HUDEP-2 (cell line): ENCODE measurements at regions not wholly inside any gene's neighbourhood (a gene's known extent, or its start where the extent isn't known, plus 50 kb on each side); places are given as distances from the start of the nearest gene placed in this dataset.

Experiments used
- DNase-seq, 76 experiments: peaks; one replicate each; lab custom pipeline; 2025; ENCODE audit not compliant: unreplicated experiment in 76 of 76; lab: John Stamatoyannopoulos, UW

- DNase-seq: no peak
Observed at GRCh38 chr15:100703032-100703578, 100.7 kb downstream of the ASB7 start.

- no peak for DNase-seq
Observed at GRCh38 chr15:100703671-100704070, 101.3 kb downstream of the ASB7 start.

GRCh38 chr15:100704281-100705055 lies 102.1 kb downstream of the ASB7 start:
- no peak for DNase-seq

- no peak for DNase-seq
Observed at GRCh38 chr15:100705065-100705464, 102.7 kb downstream of the ASB7 start.

- no peak for DNase-seq
Observed at GRCh38 chr15:100705841-100706240, 103.5 kb downstream of the ASB7 start.

GRCh38 chr15:100707229-100707628 lies 104.8 kb downstream of the ASB7 start:
- no peak for DNase-seq

- DNase-seq: no peak
Observed at GRCh38 chr15:100708916-100709315, 106.5 kb downstream of the ASB7 start.

- no peak for DNase-seq
Observed at GRCh38 chr15:100710222-100710621, 107.8 kb downstream of the ASB7 start.

GRCh38 chr15:100710744-100711515 lies 108.5 kb downstream of the ASB7 start:
- no peak for DNase-seq

GRCh38 chr15:100711516-100712021 lies 109.2 kb downstream of the ASB7 start:
- no peak for DNase-seq

GRCh38 chr15:100712226-100712625 lies 109.8 kb downstream of the ASB7 start:
- DNase-seq: no peak

- DNase-seq: no peak
Observed at GRCh38 chr15:100713163-100713867, 110.9 kb downstream of the ASB7 start.

- no peak for DNase-seq
Observed at GRCh38 chr15:100714034-100714748, 111.8 kb downstream of the ASB7 start.

GRCh38 chr15:100714749-100715342 lies 112.5 kb downstream of the ASB7 start:
- no peak for DNase-seq

- no peak for DNase-seq
Observed at GRCh38 chr15:100715571-100716455, 113.4 kb downstream of the ASB7 start.

- DNase-seq: no peak
Observed at GRCh38 chr15:100716456-100717085, 114.2 kb downstream of the ASB7 start.

- no peak for DNase-seq
Observed at GRCh38 chr15:100717596-100717995, 115.2 kb downstream of the ASB7 start.
